H1 (cell line): ENCODE measurements at regions not wholly inside any gene's neighbourhood (a gene's known extent, or its start where the extent isn't known, plus 50 kb on each side); places are given as distances from the start of the nearest gene placed in this dataset.

ENCODE experiments used
- CTCF ChIA-PET: fragments of 300-600 bp; sonication (Branson Sonifier 250); formaldehyde crosslinking; loops from one replicate; lab custom pipeline; 2021; ENCODE audit not compliant: partially characterized antibody; lab: Charles Lee
- POLR2A ChIA-PET: fragments of 300-600 bp; sonication (Branson Sonifier 250); formaldehyde crosslinking; loops from one replicate; lab custom pipeline; 2021; ENCODE audit warnings: inconsistent platforms; ENCODE audit not compliant: partially characterized antibody; lab: Charles Lee
- DNase-seq, 2 experiments: peaks; one replicate each; pipeline versions ENCODE4 v3.0.0 to v3.0.0-alpha.2; 2010 to 2022; ENCODE audit warnings: low spot score in 2 of 2, low read depth in 1 of 2, mixed read lengths in 1 of 2
- FAIRE-seq: peaks from 2 replicates; lab custom pipeline; 2011; peaks lifted over from hg19 to GRCh38; lab: Jason Lieb, UNC
- H2AFZ ChIP-seq: 2 replicates; pipeline ENCODE4 v1.8.1; 2012; ENCODE audit warnings: low read length, inconsistent platforms
- H2AK5ac ChIP-seq: 2 replicates; pipeline ENCODE4 v1.6.1; 2013; ENCODE audit warnings: low read depth, low read length
- H2BK120ac ChIP-seq: replicated peaks from 2 replicates; pipeline ENCODE3; 2013; ENCODE audit warnings: low read depth, low read length, inconsistent platforms
- H2BK12ac ChIP-seq: 2 replicates; pipeline ENCODE4 v1.6.1; 2013; ENCODE audit warnings: low read depth, low read length
- H2BK15ac ChIP-seq: 2 replicates; pipeline ENCODE4 v1.6.1; 2013; ENCODE audit warnings: low read length
- H2BK20ac ChIP-seq: 2 replicates; pipeline ENCODE4 v1.6.1; 2013; ENCODE audit warnings: low read length
- H2BK5ac ChIP-seq: 2 replicates; pipeline ENCODE4 v1.6.1; 2013; ENCODE audit warnings: low read depth, low read length
- H3K14ac ChIP-seq: 2 replicates; pipeline ENCODE4 v1.6.1; 2013; ENCODE audit warnings: inconsistent platforms; ENCODE audit not compliant: insufficient read length
- H3K18ac ChIP-seq: 2 replicates; pipeline ENCODE4 v1.6.1; 2013; ENCODE audit warnings: low read length; ENCODE audit errors: extremely low read depth
- H3K23ac ChIP-seq: 2 replicates; pipeline ENCODE4 v1.6.1; 2013; ENCODE audit warnings: inconsistent platforms; ENCODE audit not compliant: insufficient read length
- H3K23me2 ChIP-seq: 2 replicates; pipeline ENCODE4 v1.6.1; 2013; ENCODE audit warnings: low read depth, low read length
- H3K27ac ChIP-seq: 2 replicates; pipeline ENCODE4 v1.6.1; 2011; ENCODE audit warnings: low read depth, low read length, inconsistent platforms
- H3K27me3 ChIP-seq, 4 experiments: replicated peaks in 1 of 4; 1 replicate in 1 of 4; 2 replicates in 3 of 4; pipeline versions ENCODE4 v1.6.1 to v1.8.1; 2011 to 2013; ENCODE audit warnings: low read length in 3 of 4, mild to moderate bottlenecking in 3 of 4, inconsistent platforms in 2 of 4, mixed read lengths in 2 of 4, moderate library complexity in 1 of 4; ENCODE audit not compliant: control insufficient read depth in 3 of 4, insufficient read depth in 3 of 4; ENCODE audit errors: extremely low read depth in 1 of 4
- H3K36me3 ChIP-seq, 4 experiments: 2 replicates each; pipeline versions ENCODE4 v1.6.1 to v1.8.1; 2011 to 2013; ENCODE audit warnings: mild to moderate bottlenecking in 4 of 4, low read length in 3 of 4, moderate library complexity in 2 of 4, control low read depth in 1 of 4, inconsistent platforms in 1 of 4; ENCODE audit not compliant: insufficient read depth in 4 of 4, control insufficient read depth in 2 of 4
- H3K4ac ChIP-seq: replicated peaks from 2 replicates; pipeline ENCODE3; 2013; ENCODE audit warnings: low read length, low read depth, mixed read lengths, inconsistent platforms; ENCODE audit not compliant: insufficient read length
- H3K4me1 ChIP-seq, 4 experiments: replicated peaks in 1 of 4; 1 replicate in 1 of 4; 2 replicates in 3 of 4; pipeline versions ENCODE4 v1.6.1 to v1.8.1; 2011 to 2013; ENCODE audit warnings: low read length in 3 of 4, inconsistent platforms in 2 of 4, mixed read lengths in 1 of 4; ENCODE audit not compliant: insufficient read depth in 4 of 4, control insufficient read depth in 3 of 4
- H3K4me2 ChIP-seq, 2 experiments: 2 replicates each; pipeline versions ENCODE4 v1.6.1 to v1.8.1; 2011 to 2013; ENCODE audit warnings: low read depth in 2 of 2, low read length in 2 of 2, control low read depth in 1 of 2, inconsistent platforms in 1 of 2, mild to moderate bottlenecking in 1 of 2; ENCODE audit not compliant: insufficient read depth in 1 of 2
- H3K4me3 ChIP-seq, 4 experiments: fragments of 200-600, 300-600 bp in 1 of 4; sonication (generic), shearing (Covaris generic), sonication (Bioruptor Twin) in 1 of 4; 2 replicates each; pipeline versions ENCODE4 v1.5.1 to v1.8.1; 2011 to 2016; ENCODE audit warnings: low read length in 4 of 4, low read depth in 3 of 4, control low read depth in 2 of 4, inconsistent platforms in 2 of 4, mild to moderate bottlenecking in 2 of 4, mixed read lengths in 1 of 4, moderate library complexity in 1 of 4; ENCODE audit not compliant: insufficient read depth in 2 of 4; ENCODE audit errors: extremely low read depth in 1 of 4
- H3K56ac ChIP-seq: replicated peaks from 2 replicates; pipeline ENCODE3; 2013; ENCODE audit warnings: low read depth, mild to moderate bottlenecking, mixed read lengths, low read length, inconsistent platforms; ENCODE audit not compliant: insufficient read length
- H3K79me1 ChIP-seq: 2 replicates; pipeline ENCODE4 v1.6.1; 2013; ENCODE audit warnings: low read depth, low read length, control low read depth
- H3K79me2 ChIP-seq, 2 experiments: 2 replicates each; pipeline versions ENCODE4 v1.6.1 to v1.8.1; 2012 to 2013; ENCODE audit warnings: low read length in 2 of 2, mild to moderate bottlenecking in 2 of 2, inconsistent platforms in 1 of 2; ENCODE audit not compliant: insufficient read depth in 2 of 2, control insufficient read depth in 1 of 2
- H3K9ac ChIP-seq, 4 experiments: replicated peaks in 1 of 4; 1 replicate in 1 of 4; 2 replicates in 3 of 4; pipeline versions ENCODE4 v1.6.1 to v1.8.1; 2011 to 2013; ENCODE audit warnings: low read depth in 3 of 4, low read length in 3 of 4, control low read depth in 2 of 4, mild to moderate bottlenecking in 2 of 4, moderate library complexity in 2 of 4, inconsistent platforms in 1 of 4; ENCODE audit errors: extremely low read depth in 1 of 4
- H3K9me3 ChIP-seq, 2 experiments: 2 replicates each; pipeline versions ENCODE4 v1.6.1 to v1.8.1; 2012 to 2013; ENCODE audit warnings: mild to moderate bottlenecking in 2 of 2, moderate library complexity in 2 of 2, control low read depth in 1 of 2, inconsistent platforms in 1 of 2, low read depth in 1 of 2, low read length in 1 of 2, mixed read lengths in 1 of 2; ENCODE audit not compliant: insufficient read depth in 2 of 2
- H4K20me1 ChIP-seq, 2 experiments: replicated peaks in 1 of 2; 2 replicates each; pipeline versions ENCODE3 to v1.8.1; 2011 to 2013; ENCODE audit warnings: inconsistent platforms in 2 of 2, low read length in 2 of 2, mild to moderate bottlenecking in 1 of 2; ENCODE audit not compliant: insufficient read depth in 2 of 2, control insufficient read depth in 1 of 2
- H4K5ac ChIP-seq: 2 replicates; pipeline ENCODE4 v1.6.1; 2013; ENCODE audit warnings: low read length, low read depth, mixed read lengths, inconsistent platforms; ENCODE audit not compliant: insufficient read length
- H4K8ac ChIP-seq: 2 replicates; pipeline ENCODE4 v1.8.0; 2013; ENCODE audit warnings: mild to moderate bottlenecking, moderate library complexity, low read length, inconsistent platforms; ENCODE audit not compliant: insufficient read depth; ENCODE audit errors: extremely low read depth
- H4K91ac ChIP-seq: replicated peaks from 2 replicates; pipeline ENCODE3; 2013; ENCODE audit warnings: low read length, mixed read lengths, inconsistent platforms; ENCODE audit not compliant: insufficient read length
- CBX5 ChIP-seq: fragments of 300-800, 300-1000 bp; sonication (generic); IDR thresholded peaks from 2 replicates; pipeline ENCODE4 v1.7.1; 2016; ENCODE audit warnings: antibody characterized with exemption, low read length, low read depth
- SIRT6 ChIP-seq: IDR thresholded peaks from one replicate; pipeline ENCODE4 v1.7.1; 2012; ENCODE audit warnings: low read length, inconsistent platforms
- WGBS, 2 experiments: shearing (Covaris generic) in 1 of 2; methylation state at CpG; one replicate each; pipeline versions ENCODE4 v1.1.6 to v1.1.7; 2013 to 2015; ENCODE audit warnings: low lambda C conversion rate in 2 of 2, mixed read lengths in 2 of 2, inconsistent platforms in 1 of 2, low coverage in 1 of 2, missing lambda C conversion rate in 1 of 2; ENCODE audit not compliant: insufficient replicate concordance in 2 of 2, insufficient coverage in 1 of 2, insufficient read length in 1 of 2; ENCODE audit errors: extremely low coverage in 1 of 2, missing lambda C conversion rate in 1 of 2; 5-methylcytosine and 5-hydroxymethylcytosine counted together

DNA sequence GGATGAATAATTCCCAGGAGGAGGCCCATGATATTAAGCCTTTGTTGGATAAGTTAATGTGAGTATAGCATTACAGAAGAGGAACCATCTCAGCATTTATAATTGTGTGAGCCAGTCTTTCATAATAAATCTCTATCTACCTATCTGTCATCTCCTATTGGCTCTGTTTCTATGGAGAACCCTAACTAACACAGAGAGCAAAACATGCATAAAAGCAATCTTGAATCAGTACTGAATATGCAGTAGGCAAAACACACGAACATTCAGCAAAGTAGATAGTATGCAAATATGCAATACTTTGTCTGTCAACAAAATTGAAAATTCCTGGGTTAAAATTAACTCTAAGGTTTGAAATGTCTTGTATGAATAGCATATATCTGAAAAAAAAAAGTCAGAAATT is 966.3 kb downstream of the DIAPH3 start:
- H4K8ac ChIP-seq, result no peak overlapping the region
- ChIA-PET CTCF (no interaction called here), POLR2A (no interaction called here)
- no peak overlapping the region for H2AK5ac ChIP-seq
- H3K14ac ChIP-seq, result no peak overlapping the region
- H3K4me2 ChIP-seq, result no peak overlapping the region
- no peak overlapping the region for H2BK120ac ChIP-seq
- no peak overlapping the region for H3K27ac ChIP-seq
- FAIRE-seq (no peak), DNase-seq (no peak)
- H3K9ac ChIP-seq, result no peak overlapping the region
- H3K27me3 ChIP-seq, result no peaks in the 10 kb centered on the region
- TF ChIP-seq CBX5 (no peak), SIRT6 (no peak)
- no peaks in the 10 kb centered on the region for H3K4me1 ChIP-seq
- no peak overlapping the region for H4K5ac ChIP-seq
- no peaks in the 10 kb centered on the region for H4K20me1 ChIP-seq
- H3K36me3 ChIP-seq, result no peaks in the 10 kb centered on the region
- no peak overlapping the region for H3K23ac ChIP-seq
- H2BK12ac ChIP-seq, result no peak overlapping the region
- no peak overlapping the region for H3K4me3 ChIP-seq
- no peak overlapping the region for H4K91ac ChIP-seq
- H3K23me2 ChIP-seq, result no peaks in the 10 kb centered on the region
- H3K9me3 ChIP-seq, result no peaks in the 10 kb centered on the region
- no peak overlapping the region for H2BK15ac ChIP-seq
- H2AFZ ChIP-seq, result no peak overlapping the region
- no peak overlapping the region for H2BK5ac ChIP-seq
- no peak overlapping the region for H2BK20ac ChIP-seq
- H3K4ac ChIP-seq, result no peak overlapping the region
- WGBS, 2 experiments, result 77% methylated on average over 1 of the region's 1 CpG; no CpG with 5 or more reads in 1 of the 2 experiments
- H3K56ac ChIP-seq, result no peak overlapping the region
- H3K18ac ChIP-seq, result no peak overlapping the region
- H3K79me2 ChIP-seq, result no peaks in the 10 kb centered on the region
- no peaks in the 10 kb centered on the region for H3K79me1 ChIP-seq
